HL-60 (cell line): ENCODE measurements at regions not wholly inside any gene's neighbourhood (a gene's known extent, or its start where the extent isn't known, plus 50 kb on each side); places are given as distances from the start of the nearest gene placed in this dataset.

Source experiments
- CTCF ChIP-seq: IDR thresholded peaks from one replicate; pipeline ENCODE4 v1.5.1; 2011; ENCODE audit warnings: low read length, control low read depth, inconsistent platforms; ENCODE audit not compliant: insufficient read depth
- POLR2AphosphoS5 ChIP-seq: IDR thresholded peaks from 2 replicates; pipeline ENCODE4 v1.6.1; 2012; ENCODE audit warnings: low read depth
- REST ChIP-seq: IDR thresholded peaks from 2 replicates; pipeline ENCODE4 v1.6.1; 2012; ENCODE audit warnings: low read depth; ENCODE audit not compliant: insufficient replicate concordance

- TF ChIP-seq CTCF (no peak), POLR2AphosphoS5 (no peak), REST (no peak)
These were observed 1075.3 kb downstream of the ADGRL3 start for GRCh38 chr4:62275470-62275869.
